ENCODE measurements at regions not wholly inside any gene's neighbourhood (a gene's known extent, or its start where the extent isn't known, plus 50 kb on each side); places are given as distances from the start of the nearest gene placed in this dataset.

GRCh38 chr6:164290101-164290500 is 875.6 kb downstream of the QKI start:
- no peak overlapping the region for H3K27ac ChIP-seq
- TF ChIP-seq CTCF (conservative IDR thresholded peaks at IDR 0.05): no peak

- no peak for TF ChIP-seq CTCF (conservative IDR thresholded peaks at IDR 0.05)
- H3K27ac ChIP-seq: no peak overlapping the region
Measured at GRCh38 chr6:164286011-164286410, 871.5 kb downstream of the QKI start.

- no peak overlapping the region for H3K27ac ChIP-seq
- no peak for TF ChIP-seq CTCF (conservative IDR thresholded peaks at IDR 0.05)
Measured at GRCh38 chr6:164283574-164283973, 869.1 kb downstream of the QKI start.

GRCh38 chr6:164276211-164276610 is 861.7 kb downstream of the QKI start:
- H3K27ac ChIP-seq: no peak overlapping the region

GRCh38 chr6:164275773-164276172 is 861.3 kb downstream of the QKI start:
- no peak overlapping the region for H3K27ac ChIP-seq
- no peak for TF ChIP-seq CTCF (conservative IDR thresholded peaks at IDR 0.05)

More at GRCh38 chr6:164276211-164276610, 861.7 kb downstream of the QKI start:
- TF ChIP-seq CTCF (conservative IDR thresholded peaks at IDR 0.05): no peak

GRCh38 chr6:164274493-164274892 is 860.0 kb downstream of the QKI start:
- no peak for TF ChIP-seq CTCF (conservative IDR thresholded peaks at IDR 0.05)
- H3K27ac ChIP-seq: no peak overlapping the region

- H3K27ac ChIP-seq: no peak overlapping the region
- TF ChIP-seq CTCF (conservative IDR thresholded peaks at IDR 0.05): no peak
Measured at GRCh38 chr6:164273491-164273890, 859.0 kb downstream of the QKI start.

- no peak overlapping the region for H3K27ac ChIP-seq
- no peak for TF ChIP-seq CTCF (conservative IDR thresholded peaks at IDR 0.05)
Measured at GRCh38 chr6:164266851-164267250, 852.3 kb downstream of the QKI start.
